ENCODE measurements at regions not wholly inside any gene's neighbourhood (a gene's known extent, or its start where the extent isn't known, plus 50 kb on each side); places are given as distances from the start of the nearest gene placed in this dataset.

- Histone ChIP-seq H3K36me3 (ENCODE audit: control insufficient read depth, insufficient read depth, low read length) (no peaks in the 10 kb centered on the region), H3K27ac (ENCODE audit: extremely low read depth, low read depth, low read length) (no peak overlapping the region), H2AFZ (ENCODE audit: low read depth, low read length) (no peak overlapping the region), H3K4me1 (replicated peaks in 1 of 2; ENCODE audit: control insufficient read depth in 2 of 2, insufficient read depth in 2 of 2, low read length in 2 of 2) (no peaks in the 10 kb centered on the region), H3K9ac (ENCODE audit: insufficient read depth in 1 of 2, low read depth in 2 of 2, low read length in 2 of 2) (no peak overlapping the region), H3K27me3 (ENCODE audit: control insufficient read depth in 2 of 2, insufficient read depth in 2 of 2, low read length in 2 of 2) (peaks cover 0 to 6% of the 10 kb centered on the region in 2 experiments; a peak in 1 of 5 replicates), H3K9me3 (replicated peaks; ENCODE audit: control insufficient read depth, insufficient read depth, low read depth, low read length) (no peaks in the 10 kb centered on the region), H3K9me1 (ENCODE audit: control insufficient read depth, insufficient read depth, low read length) (no peaks in the 10 kb centered on the region), H3K4me2 (ENCODE audit: insufficient read depth, low read length) (no peak overlapping the region), H4K20me1 (replicated peaks; ENCODE audit: control insufficient read depth, insufficient read depth, low read length) (no peaks in the 10 kb centered on the region), H3K79me2 (ENCODE audit: control insufficient read depth, insufficient read depth, low read length) (no peaks in the 10 kb centered on the region), H3K4me3 (no peak overlapping the region)
- POLR2A ChIA-PET = no interaction called here
- ATAC-seq = no peak
- no peak for DNase-seq (ENCODE audit: extremely low read depth in 1 of 4, low spot score in 3 of 4)
- 5% methylated on average over 6 of the region's 7 CpGs for WGBS (ENCODE audit: insufficient coverage, low coverage, missing lambda C conversion rate)
- in situ Hi-C loops (cut with MboI) (no loop called here), intact Hi-C loops (cut with micrococcal nuclease) (no loop called here)
- CTCF ChIA-PET (ENCODE audit: low intra/inter-chr PET ratio) = no interaction called here
- no peak for TF ChIP-seq VEZF1 (CRISPR knock-in tag; IDR thresholded peaks at IDR 0.05)
- no peak for TF ChIP-seq TRIM28 (IDR thresholded peaks at IDR 0.05)
- TF ChIP-seq MEIS2 (IDR thresholded peaks at IDR 0.05; ENCODE audit: partially characterized antibody) = no peak
- TF ChIP-seq NFIX (CRISPR knock-in tag; IDR thresholded peaks at IDR 0.05; ENCODE audit: low read depth) = no peak
- no peak for TF ChIP-seq ATF4 (CRISPR knock-in tag; IDR thresholded peaks at IDR 0.05)
- TF ChIP-seq IRF9 (tag; IDR thresholded peaks at IDR 0.05) = no peak
- no peak for TF ChIP-seq POLR2A (conservative IDR thresholded peaks at IDR 0.05)
- no peak for TF ChIP-seq BRD4 (IDR thresholded peaks at IDR 0.05)
- no peak for TF ChIP-seq TAF9B (IDR thresholded peaks at IDR 0.05; ENCODE audit: partially characterized antibody)
- no TSS peak for BruUV-seq (replicated peaks)
- FAIRE-seq = no peak
Measured at GRCh38 chr10:129163531-129163930, 303.5 kb upstream of the MGMT start.

All from K562 (cell line).